IPS-15b (cell line): ENCODE measurements at regions not wholly inside any gene's neighbourhood (a gene's known extent, or its start where the extent isn't known, plus 50 kb on each side); places are given as distances from the start of the nearest gene placed in this dataset.

Source experiments
- H3K27me3 ChIP-seq: one replicate; pipeline ENCODE4 v1.6.1; 2013; ENCODE audit warnings: low read length; ENCODE audit not compliant: control insufficient read depth, insufficient read depth
- H3K36me3 ChIP-seq: one replicate; pipeline ENCODE4 v1.6.1; 2013; ENCODE audit warnings: low read length; ENCODE audit not compliant: control insufficient read depth, insufficient read depth
- H3K4me1 ChIP-seq: one replicate; pipeline ENCODE4 v1.6.1; 2013; ENCODE audit warnings: mild to moderate bottlenecking, low read length; ENCODE audit not compliant: control insufficient read depth, insufficient read depth
- H3K4me3 ChIP-seq: one replicate; pipeline ENCODE4 v1.5.1; 2013; ENCODE audit warnings: low read depth, low read length
- H3K9ac ChIP-seq: one replicate; pipeline ENCODE4 v1.6.1; 2013; ENCODE audit warnings: low read depth, mild to moderate bottlenecking, low read length
- H3K9me3 ChIP-seq: one replicate; pipeline ENCODE4 v1.6.1; 2013; ENCODE audit warnings: mild to moderate bottlenecking, low read length; ENCODE audit not compliant: control insufficient read depth, insufficient read depth

GRCh38 chr12:113575386-113575785, 103.7 kb upstream of the LHX5 start:
- H3K9me3 ChIP-seq, result no peaks in the 10 kb centered on the region
- H3K36me3 ChIP-seq, result no peaks in the 10 kb centered on the region
- H3K27me3 ChIP-seq, result peaks cover 6% of the 10 kb centered on the region
- no peak overlapping the region for H3K9ac ChIP-seq
- H3K4me3 ChIP-seq, result no peak overlapping the region
- no peaks in the 10 kb centered on the region for H3K4me1 ChIP-seq

GRCh38 chr12:113573148-113573547, 101.5 kb upstream of the LHX5 start:
- Histone ChIP-seq H3K4me1 (no peaks in the 10 kb centered on the region), H3K9ac (no peak overlapping the region), H3K27me3 (peaks cover 6% of the 10 kb centered on the region), H3K9me3 (no peaks in the 10 kb centered on the region), H3K36me3 (no peaks in the 10 kb centered on the region), H3K4me3 (no peak overlapping the region)

GRCh38 chr12:113571713-113572112, 100.0 kb upstream of the LHX5 start:
- Histone ChIP-seq H3K9ac (no peak overlapping the region), H3K4me1 (no peaks in the 10 kb centered on the region), H3K9me3 (no peaks in the 10 kb centered on the region), H3K36me3 (no peaks in the 10 kb centered on the region), H3K4me3 (no peak overlapping the region), H3K27me3 (peaks cover 4% of the 10 kb centered on the region)

- no peaks in the 10 kb centered on the region for H3K9me3 ChIP-seq
- H3K27me3 ChIP-seq, result no peaks in the 10 kb centered on the region
- no peak overlapping the region for H3K9ac ChIP-seq
- H3K36me3 ChIP-seq, result no peaks in the 10 kb centered on the region
- no peaks in the 10 kb centered on the region for H3K4me1 ChIP-seq
- H3K4me3 ChIP-seq, result no peak overlapping the region
Measured at GRCh38 chr12:113569806-113570205, 98.1 kb upstream of the LHX5 start.

GRCh38 chr12:113568021-113568420, 96.3 kb upstream of the LHX5 start:
- no peak overlapping the region for H3K4me3 ChIP-seq
- no peaks in the 10 kb centered on the region for H3K36me3 ChIP-seq
- no peaks in the 10 kb centered on the region for H3K9me3 ChIP-seq
- peaks cover 5% of the 10 kb centered on the region for H3K27me3 ChIP-seq
- H3K4me1 ChIP-seq, result no peaks in the 10 kb centered on the region
- H3K9ac ChIP-seq, result no peak overlapping the region

GRCh38 chr12:113565368-113565767, 93.7 kb upstream of the LHX5 start:
- Histone ChIP-seq H3K27me3 (peaks cover 6% of the 10 kb centered on the region), H3K9ac (no peak overlapping the region), H3K36me3 (no peaks in the 10 kb centered on the region), H3K4me1 (peaks cover 1% of the 10 kb centered on the region), H3K4me3 (no peak overlapping the region), H3K9me3 (no peaks in the 10 kb centered on the region)

GRCh38 chr12:113561068-113561780, 89.6 kb upstream of the LHX5 start:
- H3K4me1 ChIP-seq, result peaks cover 2% of the 10 kb centered on the region
- peaks cover 9% of the 10 kb centered on the region for H3K27me3 ChIP-seq
- no peak overlapping the region for H3K4me3 ChIP-seq
- H3K9me3 ChIP-seq, result no peaks in the 10 kb centered on the region
- no peak overlapping the region for H3K9ac ChIP-seq
- H3K36me3 ChIP-seq, result no peaks in the 10 kb centered on the region

GRCh38 chr12:113559466-113559865, 87.8 kb upstream of the LHX5 start:
- H3K9me3 ChIP-seq, result no peaks in the 10 kb centered on the region
- H3K4me1 ChIP-seq, result peaks cover 5% of the 10 kb centered on the region
- H3K36me3 ChIP-seq, result no peaks in the 10 kb centered on the region
- no peak overlapping the region for H3K4me3 ChIP-seq
- peaks cover 9% of the 10 kb centered on the region for H3K27me3 ChIP-seq
- no peak overlapping the region for H3K9ac ChIP-seq

- Histone ChIP-seq H3K36me3 (no peaks in the 10 kb centered on the region), H3K9me3 (no peaks in the 10 kb centered on the region), H3K4me3 (no peak overlapping the region), H3K27me3 (peaks cover 3% of the 10 kb centered on the region), H3K4me1 (peaks cover 3% of the 10 kb centered on the region), H3K9ac (no peak overlapping the region)
Measured at GRCh38 chr12:113555226-113555625, 83.6 kb upstream of the LHX5 start.

GRCh38 chr12:113552760-113553159, 81.1 kb upstream of the LHX5 start:
- Histone ChIP-seq H3K27me3 (peaks cover 2% of the 10 kb centered on the region), H3K4me3 (no peak overlapping the region), H3K9ac (no peak overlapping the region), H3K9me3 (no peaks in the 10 kb centered on the region), H3K4me1 (peaks cover 3% of the 10 kb centered on the region), H3K36me3 (no peaks in the 10 kb centered on the region)

- Histone ChIP-seq H3K4me1 (peaks cover 3% of the 10 kb centered on the region), H3K9me3 (no peaks in the 10 kb centered on the region), H3K4me3 (no peak overlapping the region), H3K9ac (no peak overlapping the region), H3K36me3 (no peaks in the 10 kb centered on the region), H3K27me3 (peaks cover 5% of the 10 kb centered on the region)
Measured at GRCh38 chr12:113551563-113551962, 79.9 kb upstream of the LHX5 start.

GRCh38 chr12:113548467-113548866, 76.8 kb upstream of the LHX5 start:
- Histone ChIP-seq H3K4me3 (no peak overlapping the region), H3K9me3 (no peaks in the 10 kb centered on the region), H3K36me3 (no peaks in the 10 kb centered on the region), H3K4me1 (no peaks in the 10 kb centered on the region), H3K27me3 (peaks cover 7% of the 10 kb centered on the region), H3K9ac (no peak overlapping the region)
